HG03354 (cell line): ENCODE measurements at regions not wholly inside any gene's neighbourhood (a gene's known extent, or its start where the extent isn't known, plus 50 kb on each side); places are given as distances from the start of the nearest gene placed in this dataset.
"Not testable (repeated sequence)": the region's sequence is repeated elsewhere in the genome, so short reads cannot be mapped to it uniquely, and the experiment has no call there.

ENCODE experiments used
- ATAC-seq: cut with Tn5 transposase; IDR thresholded peaks from one replicate; pipeline ENCODE4 v1.9.1; 2021; ENCODE audit warnings: mild to moderate bottlenecking; ENCODE audit not compliant: unreplicated experiment, poor library complexity, severe bottlenecking

GRCh38 chr9:25904701-25905100, 226.5 kb upstream of the TUSC1 start:
- ATAC-seq: no peak

DNA sequence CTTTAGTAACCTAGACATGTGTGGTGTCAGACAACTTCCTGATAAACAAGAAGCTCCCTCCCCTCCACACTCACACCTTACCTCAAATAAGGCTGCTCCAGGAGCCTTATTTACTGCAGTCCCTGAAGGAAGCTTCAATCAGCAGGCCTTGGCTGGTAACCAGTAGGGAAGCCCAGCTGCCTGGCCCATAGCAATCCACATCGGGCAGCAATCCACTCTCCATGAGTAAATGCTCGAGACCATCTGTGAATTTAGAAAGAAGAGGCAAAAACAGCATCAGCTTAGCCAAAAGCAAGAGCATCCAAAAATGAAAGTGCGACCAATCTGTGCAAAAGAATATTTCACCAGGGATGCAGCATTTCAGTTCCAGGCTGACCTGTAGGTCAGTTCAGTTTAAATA, 213.3 kb upstream of the TUSC1 start:
- ATAC-seq: no peak

DNA sequence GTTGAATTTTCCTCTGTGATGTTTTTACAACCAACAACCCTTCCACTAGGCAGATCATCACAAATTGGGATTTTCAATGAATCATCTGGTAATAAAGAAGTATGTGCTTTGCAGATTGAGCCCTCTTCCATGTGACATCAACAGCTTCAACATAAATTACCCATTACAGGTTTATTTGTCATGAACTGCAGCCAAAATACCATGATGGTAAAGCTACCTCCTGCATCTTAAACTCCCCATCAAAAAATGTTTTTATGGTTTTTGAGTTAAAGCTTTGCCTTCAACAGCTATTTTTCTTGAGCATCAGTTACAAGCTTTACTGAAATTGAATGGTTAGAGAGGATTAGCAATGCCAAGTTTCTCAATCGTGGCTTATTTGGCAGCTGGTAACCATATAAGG, 211.4 kb upstream of the TUSC1 start:
- no peak for ATAC-seq

DNA sequence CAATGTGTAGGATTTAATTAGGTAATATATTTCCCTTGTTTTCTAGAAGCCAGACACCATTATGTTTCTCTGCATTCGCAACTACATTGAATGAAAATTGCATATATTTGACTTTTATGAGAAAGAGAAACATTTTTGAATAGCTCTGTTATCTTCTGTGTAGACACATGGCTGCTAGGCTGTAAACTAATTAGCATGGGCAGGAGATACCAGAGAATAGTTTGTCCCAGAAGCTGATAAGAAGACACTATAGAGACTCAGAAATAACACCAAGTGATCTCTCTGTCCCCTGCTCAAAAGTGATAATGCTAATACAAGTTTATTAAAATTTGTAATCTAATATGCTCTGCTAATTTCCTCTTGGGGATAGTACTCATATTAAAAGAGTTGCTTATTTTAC, 198.0 kb upstream of the TUSC1 start:
- ATAC-seq: no peak

DNA sequence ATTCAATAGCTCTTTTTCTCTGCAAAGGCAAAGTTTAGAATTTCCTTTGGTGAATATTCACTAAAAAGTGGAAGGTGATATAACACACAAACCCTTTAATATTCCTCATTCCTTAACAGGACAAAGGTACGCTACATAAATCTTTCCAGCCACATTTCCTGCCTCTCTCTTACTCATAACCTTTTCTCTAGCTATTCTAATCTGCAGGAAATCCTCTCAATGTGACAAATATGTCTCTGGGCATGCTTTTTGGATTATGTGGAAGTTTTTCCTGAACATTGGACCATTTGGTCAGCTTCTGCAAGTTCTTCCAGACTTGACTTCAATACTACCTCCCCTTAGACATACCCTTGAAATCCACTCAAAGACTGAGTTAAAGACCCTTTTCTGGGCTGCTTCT, 186.3 kb upstream of the TUSC1 start:
- ATAC-seq: no peak

- ATAC-seq: no peak
Observed at GRCh38 chr9:25861421-25861820, 183.2 kb upstream of the TUSC1 start.

DNA sequence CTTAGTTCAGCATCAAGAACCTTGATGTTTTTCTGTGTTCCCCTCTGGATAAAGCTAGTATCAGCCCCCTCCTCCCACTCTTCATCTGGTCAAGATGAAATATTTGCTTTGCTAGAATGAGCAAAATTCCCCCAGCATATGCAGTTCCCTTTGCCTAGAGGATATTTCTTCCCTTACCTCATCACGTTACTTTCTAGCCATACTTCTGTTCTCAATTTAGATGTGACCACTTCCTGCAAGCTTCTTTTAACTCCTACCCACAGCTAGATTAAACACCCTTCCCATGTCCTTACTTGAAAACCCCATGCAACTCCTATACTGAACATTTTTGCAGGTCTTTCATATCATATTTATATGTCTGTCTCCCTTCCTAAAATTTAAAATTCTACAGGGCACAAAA, 178.9 kb upstream of the TUSC1 start:
- ATAC-seq: no peak

GRCh38 chr9:25850803-25851202, 172.6 kb upstream of the TUSC1 start:
- no peak for ATAC-seq

GRCh38 chr9:25845867-25846266, 167.6 kb upstream of the TUSC1 start:
- ATAC-seq: no peak

DNA sequence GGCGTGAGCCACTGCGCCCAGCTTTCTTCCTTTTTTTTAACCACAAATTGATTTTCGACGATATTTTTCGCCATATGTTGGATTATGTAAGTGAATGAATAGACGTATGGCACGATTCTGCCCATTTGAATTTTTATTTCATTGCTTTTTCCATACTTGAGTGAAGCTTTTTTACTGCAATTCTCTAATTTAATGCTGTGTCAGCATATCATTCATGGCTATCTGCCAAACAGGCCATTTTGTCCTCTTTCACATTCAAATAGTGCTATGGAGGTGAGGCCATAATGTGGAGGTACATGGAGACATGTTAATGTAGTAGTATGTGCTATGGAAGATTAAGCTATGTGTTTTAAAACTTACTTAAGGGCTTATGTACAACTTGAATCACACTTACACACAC, 152.1 kb upstream of the TUSC1 start:
- ATAC-seq: no peak

DNA sequence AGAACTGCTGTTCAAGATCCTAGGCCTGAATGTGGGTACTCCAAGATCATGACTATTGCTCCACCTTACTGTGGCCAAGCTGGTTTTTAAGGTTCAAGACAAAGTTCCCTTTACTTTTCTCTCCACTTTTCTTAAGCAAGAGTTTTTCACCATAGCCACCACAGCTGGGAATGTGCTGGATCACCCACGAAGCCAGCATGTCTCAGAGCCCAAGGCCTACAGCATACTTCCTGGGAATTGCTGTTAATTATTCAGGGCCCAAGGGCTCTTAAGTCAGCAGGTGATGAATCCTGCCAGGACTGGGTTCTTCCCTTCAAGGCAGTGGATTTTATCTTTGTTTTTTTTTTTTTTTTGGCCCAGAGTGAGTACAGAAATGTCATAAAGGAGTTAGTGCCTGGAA, 149.4 kb upstream of the TUSC1 start:
- ATAC-seq: no peak

DNA sequence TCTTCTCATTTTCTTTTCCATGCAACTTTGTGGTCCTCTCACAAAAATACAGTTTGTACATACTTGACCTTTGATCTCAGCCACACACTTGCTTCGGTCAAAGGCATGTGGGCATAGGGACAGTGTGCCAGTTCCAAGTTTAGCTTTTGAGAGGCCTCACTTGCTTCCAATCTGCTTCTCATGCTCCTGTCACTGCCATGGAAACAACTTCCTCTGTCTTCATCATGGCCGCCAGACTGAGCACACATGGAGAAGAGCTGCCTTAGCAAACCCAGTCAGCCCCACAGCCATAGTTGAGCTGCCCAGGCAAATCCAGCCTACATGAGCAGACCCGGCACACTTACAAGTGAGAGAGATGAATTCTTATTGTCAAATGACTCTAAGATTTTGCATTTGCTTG, 138.2 kb upstream of the TUSC1 start:
- no peak for ATAC-seq

- no peak for ATAC-seq
Observed at GRCh38 chr9:25814023-25814422, 135.8 kb upstream of the TUSC1 start.

- no peak for ATAC-seq
Observed at GRCh38 chr9:25813478-25813877, 135.2 kb upstream of the TUSC1 start.

DNA sequence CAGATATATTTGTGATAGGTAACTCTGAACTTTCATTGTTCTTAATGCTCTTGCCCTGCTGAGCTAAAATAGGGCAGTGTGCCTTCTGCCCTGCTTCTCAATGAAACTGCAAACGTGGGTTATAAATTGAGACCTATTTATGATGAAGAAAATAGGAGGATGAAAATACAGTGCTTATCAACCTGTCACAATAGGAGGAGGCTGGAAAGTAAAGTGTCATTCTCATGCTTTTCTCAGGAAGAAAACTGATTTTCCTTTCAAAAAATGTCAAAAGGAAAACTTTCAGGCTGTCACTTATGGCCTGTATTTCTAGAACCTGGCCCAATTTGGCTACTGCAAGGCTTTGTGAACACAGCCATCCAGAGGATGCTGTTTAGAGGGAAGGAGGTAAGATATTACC, 130.3 kb upstream of the TUSC1 start:
- no peak for ATAC-seq

- ATAC-seq: no peak
Observed at GRCh38 chr9:25804856-25805255, 126.6 kb upstream of the TUSC1 start.

DNA sequence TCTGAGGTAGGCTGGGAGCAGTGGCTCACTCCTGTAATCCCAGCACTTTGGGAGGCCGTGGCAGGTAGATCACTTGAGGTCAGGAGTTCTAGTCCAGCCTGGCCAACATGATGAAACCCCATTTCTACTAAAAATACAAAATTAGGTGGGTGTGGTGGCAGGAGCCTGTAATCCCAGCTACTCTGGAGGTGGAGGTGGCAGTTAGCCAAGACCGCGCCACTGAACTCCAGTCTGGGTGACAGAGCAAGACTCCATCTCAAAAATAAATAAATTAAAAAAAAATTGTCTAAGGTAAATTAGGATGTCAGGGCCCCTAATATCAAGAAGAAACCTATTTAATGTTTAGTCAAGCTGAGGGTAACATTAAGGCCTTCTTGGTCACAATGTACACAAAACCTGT, 123.7 kb upstream of the TUSC1 start:
- not testable (repeated sequence) for ATAC-seq

DNA sequence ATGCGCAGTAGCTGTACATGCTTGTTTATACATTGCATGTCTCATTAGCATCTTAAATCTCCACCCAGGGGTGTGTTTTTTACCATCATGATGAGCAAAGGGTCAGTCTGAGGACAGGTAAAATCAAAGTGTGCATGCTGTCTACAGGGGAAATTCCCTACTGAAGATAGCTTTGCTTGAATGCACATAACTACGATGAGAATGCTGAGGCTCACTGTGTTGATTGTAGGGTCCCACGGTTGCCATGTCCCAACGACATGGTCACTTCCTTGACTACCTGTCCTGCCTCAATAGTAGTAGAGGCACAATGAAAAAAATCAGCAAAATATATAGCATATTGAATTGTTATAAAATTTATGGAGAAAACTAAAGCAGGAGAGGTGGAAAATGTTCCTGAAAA, 95.6 kb upstream of the TUSC1 start:
- ATAC-seq: no peak

DNA sequence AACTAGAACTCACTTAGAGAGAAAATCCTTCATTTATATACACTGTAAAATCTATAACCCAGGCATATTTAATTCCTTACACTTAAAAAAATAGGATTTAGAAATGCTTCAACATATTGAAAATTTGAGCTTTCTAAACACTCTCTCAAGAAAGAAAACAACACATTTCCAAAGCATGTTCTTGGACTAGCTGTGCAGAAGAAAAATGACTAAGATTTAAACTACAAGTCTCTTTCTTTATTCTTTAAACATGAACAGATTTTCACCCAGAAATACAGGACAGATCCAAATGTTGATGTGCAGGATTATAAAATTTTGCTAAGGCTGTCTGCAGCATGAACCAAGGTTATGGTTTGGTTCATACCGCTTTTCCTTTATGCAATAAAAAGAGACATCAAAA, 77.7 kb upstream of the TUSC1 start:
- no peak for ATAC-seq

GRCh38 chr9:25752398-25752797, 74.2 kb upstream of the TUSC1 start:
- ATAC-seq: no peak

DNA sequence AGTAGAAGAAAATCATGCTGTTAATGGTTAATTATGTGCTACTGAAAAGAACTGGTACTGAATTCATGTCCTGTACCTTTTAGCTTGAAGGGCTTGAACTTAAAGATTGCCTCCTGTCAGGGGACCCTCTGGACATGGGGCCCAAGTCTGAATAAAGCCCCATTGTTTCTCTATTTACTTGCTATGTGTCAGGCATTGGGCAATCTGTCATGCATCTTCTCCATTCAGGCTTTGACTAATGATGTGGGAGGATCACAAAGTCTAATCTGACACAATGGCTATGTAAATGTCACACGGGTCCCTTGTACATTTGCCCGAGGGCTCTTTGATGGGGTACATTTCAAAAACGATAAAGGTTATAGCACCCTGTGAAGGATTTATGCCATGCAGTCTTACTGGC, 64.0 kb upstream of the TUSC1 start:
- ATAC-seq: no peak

DNA sequence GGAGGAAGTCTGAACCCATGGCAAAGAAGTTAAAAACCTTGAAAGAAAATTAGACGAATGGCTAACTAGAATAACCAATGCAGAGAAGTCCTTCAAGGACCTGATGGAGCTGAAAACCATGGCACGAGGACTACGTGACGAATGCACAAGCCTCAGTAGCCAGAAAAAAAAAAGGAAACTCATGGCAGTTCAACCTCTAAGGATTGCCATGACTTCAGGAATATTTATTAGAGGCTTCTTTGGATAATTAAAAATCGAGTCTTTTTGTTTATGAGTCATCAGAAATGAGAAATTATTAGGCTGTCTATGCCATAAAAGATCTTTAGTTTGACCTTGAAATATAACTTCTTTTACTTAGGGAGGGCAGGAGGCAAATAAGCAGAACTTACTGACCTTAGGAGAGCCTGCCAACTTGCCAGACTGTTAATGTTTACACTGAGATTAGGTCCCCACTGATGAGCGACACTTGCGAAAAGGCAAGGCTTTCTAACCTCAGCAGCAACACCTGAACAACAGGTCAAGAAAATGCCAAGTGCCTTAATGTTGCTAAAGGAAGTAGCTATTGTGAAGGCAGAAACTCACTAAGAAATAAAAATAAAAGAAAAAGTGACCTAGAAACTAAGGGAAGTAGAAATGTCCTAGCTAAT, 55.2 kb upstream of the TUSC1 start:
- ATAC-seq: no peak
